ENCODE measurements at regions not wholly inside any gene's neighbourhood (a gene's known extent, or its start where the extent isn't known, plus 50 kb on each side); places are given as distances from the start of the nearest gene placed in this dataset.

DNA sequence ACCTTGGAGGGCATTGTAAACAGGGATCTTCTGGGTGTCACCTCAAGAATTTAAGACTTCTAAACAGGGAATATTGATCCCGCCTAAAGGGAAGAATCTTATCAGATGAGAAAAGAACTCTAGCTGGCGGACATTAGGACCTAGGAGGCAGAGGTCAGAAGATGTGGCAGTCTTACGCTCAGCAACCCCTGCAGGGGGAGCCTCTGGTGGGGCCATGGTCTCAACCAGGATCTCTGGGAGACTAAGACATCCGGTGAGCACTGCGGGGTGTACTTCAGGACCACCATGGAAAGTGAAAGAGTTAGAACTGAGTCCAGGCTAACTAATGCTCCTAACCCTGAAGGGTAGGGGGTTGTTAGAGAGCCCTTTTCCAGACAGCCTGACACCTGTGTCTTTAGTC is 295.2 kb downstream of the VGLL3 start:
- no peak for TF ChIP-seq POLR2AphosphoS5 (IDR thresholded peaks at IDR 0.05; ENCODE audit: low read depth, low read length)
- TF ChIP-seq SIN3A (IDR thresholded peaks at IDR 0.05; ENCODE audit: borderline replicate concordance, insufficient read depth, low read depth, low read length), result no peak
- TF ChIP-seq TCF7L2 (IDR thresholded peaks at IDR 0.05; ENCODE audit: low read depth, low read length), result no peak
- TF ChIP-seq, protein P1, sequence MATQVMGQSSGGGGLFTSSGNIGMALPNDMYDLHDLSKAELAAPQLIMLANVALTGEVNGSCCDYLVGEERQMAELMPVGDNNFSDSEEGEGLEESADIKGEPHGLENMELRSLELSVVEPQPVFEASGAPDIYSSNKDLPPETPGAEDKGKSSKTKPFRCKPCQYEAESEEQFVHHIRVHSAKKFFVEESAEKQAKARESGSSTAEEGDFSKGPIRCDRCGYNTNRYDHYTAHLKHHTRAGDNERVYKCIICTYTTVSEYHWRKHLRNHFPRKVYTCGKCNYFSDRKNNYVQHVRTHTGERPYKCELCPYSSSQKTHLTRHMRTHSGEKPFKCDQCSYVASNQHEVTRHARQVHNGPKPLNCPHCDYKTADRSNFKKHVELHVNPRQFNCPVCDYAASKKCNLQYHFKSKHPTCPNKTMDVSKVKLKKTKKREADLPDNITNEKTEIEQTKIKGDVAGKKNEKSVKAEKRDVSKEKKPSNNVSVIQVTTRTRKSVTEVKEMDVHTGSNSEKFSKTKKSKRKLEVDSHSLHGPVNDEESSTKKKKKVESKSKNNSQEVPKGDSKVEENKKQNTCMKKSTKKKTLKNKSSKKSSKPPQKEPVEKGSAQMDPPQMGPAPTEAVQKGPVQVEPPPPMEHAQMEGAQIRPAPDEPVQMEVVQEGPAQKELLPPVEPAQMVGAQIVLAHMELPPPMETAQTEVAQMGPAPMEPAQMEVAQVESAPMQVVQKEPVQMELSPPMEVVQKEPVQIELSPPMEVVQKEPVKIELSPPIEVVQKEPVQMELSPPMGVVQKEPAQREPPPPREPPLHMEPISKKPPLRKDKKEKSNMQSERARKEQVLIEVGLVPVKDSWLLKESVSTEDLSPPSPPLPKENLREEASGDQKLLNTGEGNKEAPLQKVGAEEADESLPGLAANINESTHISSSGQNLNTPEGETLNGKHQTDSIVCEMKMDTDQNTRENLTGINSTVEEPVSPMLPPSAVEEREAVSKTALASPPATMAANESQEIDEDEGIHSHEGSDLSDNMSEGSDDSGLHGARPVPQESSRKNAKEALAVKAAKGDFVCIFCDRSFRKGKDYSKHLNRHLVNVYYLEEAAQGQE (IDR thresholded peaks at IDR 0.05; ENCODE audit: insufficient read depth in 1 of 2, low read depth in 2 of 2, low read length in 1 of 2), result no peak
- TF ChIP-seq, protein P2, sequence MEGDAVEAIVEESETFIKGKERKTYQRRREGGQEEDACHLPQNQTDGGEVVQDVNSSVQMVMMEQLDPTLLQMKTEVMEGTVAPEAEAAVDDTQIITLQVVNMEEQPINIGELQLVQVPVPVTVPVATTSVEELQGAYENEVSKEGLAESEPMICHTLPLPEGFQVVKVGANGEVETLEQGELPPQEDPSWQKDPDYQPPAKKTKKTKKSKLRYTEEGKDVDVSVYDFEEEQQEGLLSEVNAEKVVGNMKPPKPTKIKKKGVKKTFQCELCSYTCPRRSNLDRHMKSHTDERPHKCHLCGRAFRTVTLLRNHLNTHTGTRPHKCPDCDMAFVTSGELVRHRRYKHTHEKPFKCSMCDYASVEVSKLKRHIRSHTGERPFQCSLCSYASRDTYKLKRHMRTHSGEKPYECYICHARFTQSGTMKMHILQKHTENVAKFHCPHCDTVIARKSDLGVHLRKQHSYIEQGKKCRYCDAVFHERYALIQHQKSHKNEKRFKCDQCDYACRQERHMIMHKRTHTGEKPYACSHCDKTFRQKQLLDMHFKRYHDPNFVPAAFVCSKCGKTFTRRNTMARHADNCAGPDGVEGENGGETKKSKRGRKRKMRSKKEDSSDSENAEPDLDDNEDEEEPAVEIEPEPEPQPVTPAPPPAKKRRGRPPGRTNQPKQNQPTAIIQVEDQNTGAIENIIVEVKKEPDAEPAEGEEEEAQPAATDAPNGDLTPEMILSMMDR (IDR thresholded peaks at IDR 0.05), result no peak
- H3K27me3 ChIP-seq (ENCODE audit: control insufficient read depth, insufficient read depth, low read length), result no peaks in the 10 kb centered on the region
- ATAC-seq (no peak), DNase-seq (ENCODE audit: low read depth, low spot score) (no peak)
- no peaks in the 10 kb centered on the region for H3K36me3 ChIP-seq (ENCODE audit: control insufficient read depth, insufficient read depth, low read length)
- H3K9me3 ChIP-seq (ENCODE audit: control insufficient read depth, insufficient read depth, low read depth, low read length), result no peaks in the 10 kb centered on the region
- BruUV-seq (replicated peaks), result no TSS peak
- H3K4me1 ChIP-seq (ENCODE audit: control insufficient read depth, insufficient read depth, low read length), result no peaks in the 10 kb centered on the region
- intact Hi-C loops (cut with micrococcal nuclease; ENCODE audit: unreplicated experiment), result no loop called here
- in situ Hi-C loops (cut with HindIII; ENCODE audit: low pct_unique_long_range_greater_than_20kb, low sequenced_read_pairs), result no loop called here
- POLR2A ChIA-PET, result no interaction called here
- no peak overlapping the region for H3K4me3 ChIP-seq (ENCODE audit: low read depth in 2 of 2, low read length in 2 of 2)
- no peak overlapping the region for H3K27ac ChIP-seq (ENCODE audit: low read length)
- CTCF ChIA-PET, result no interaction called here

- intact Hi-C loops (cut with micrococcal nuclease; ENCODE audit: unreplicated experiment), result no loop called here
- ChIA-PET CTCF (no interaction called here), POLR2A (no interaction called here)
- no peaks in the 10 kb centered on the region for H3K9me3 ChIP-seq (ENCODE audit: control insufficient read depth, insufficient read depth, low read depth, low read length)
- H3K36me3 ChIP-seq (ENCODE audit: control insufficient read depth, insufficient read depth, low read length), result no peaks in the 10 kb centered on the region
- no peaks in the 10 kb centered on the region for H3K4me1 ChIP-seq (ENCODE audit: control insufficient read depth, insufficient read depth, low read length)
- H3K27ac ChIP-seq (ENCODE audit: low read length), result no peak overlapping the region
- no peak for ATAC-seq
- no peak for TF ChIP-seq TCF7L2 (IDR thresholded peaks at IDR 0.05; ENCODE audit: low read depth, low read length)
- TF ChIP-seq, protein P1 (IDR thresholded peaks at IDR 0.05; ENCODE audit: insufficient read depth in 1 of 2, low read depth in 2 of 2, low read length in 1 of 2), result no peak
- no peak for TF ChIP-seq POLR2AphosphoS5 (IDR thresholded peaks at IDR 0.05; ENCODE audit: low read depth, low read length)
- TF ChIP-seq SIN3A (IDR thresholded peaks at IDR 0.05; ENCODE audit: borderline replicate concordance, insufficient read depth, low read depth, low read length), result no peak
- TF ChIP-seq, protein P2 (IDR thresholded peaks at IDR 0.05), result no peak
- DNase-seq (ENCODE audit: low read depth, low spot score), result no peak
- H3K27me3 ChIP-seq (ENCODE audit: control insufficient read depth, insufficient read depth, low read length), result no peaks in the 10 kb centered on the region
- BruUV-seq (replicated peaks), result no TSS peak
- no peak overlapping the region for H3K4me3 ChIP-seq (ENCODE audit: low read depth in 2 of 2, low read length in 2 of 2)
- in situ Hi-C loops (cut with HindIII; ENCODE audit: low pct_unique_long_range_greater_than_20kb, low sequenced_read_pairs), result no loop called here
Observed at GRCh38 chr3:86673991-86674390, 317.0 kb downstream of the VGLL3 start.

Data from Panc1 (cell line).